ENCODE measurements at regions not wholly inside any gene's neighbourhood (a gene's known extent, or its start where the extent isn't known, plus 50 kb on each side); places are given as distances from the start of the nearest gene placed in this dataset.
"Not testable (repeated sequence)": the region's sequence is repeated elsewhere in the genome, so short reads cannot be mapped to it uniquely, and the experiment has no call there.

DNA sequence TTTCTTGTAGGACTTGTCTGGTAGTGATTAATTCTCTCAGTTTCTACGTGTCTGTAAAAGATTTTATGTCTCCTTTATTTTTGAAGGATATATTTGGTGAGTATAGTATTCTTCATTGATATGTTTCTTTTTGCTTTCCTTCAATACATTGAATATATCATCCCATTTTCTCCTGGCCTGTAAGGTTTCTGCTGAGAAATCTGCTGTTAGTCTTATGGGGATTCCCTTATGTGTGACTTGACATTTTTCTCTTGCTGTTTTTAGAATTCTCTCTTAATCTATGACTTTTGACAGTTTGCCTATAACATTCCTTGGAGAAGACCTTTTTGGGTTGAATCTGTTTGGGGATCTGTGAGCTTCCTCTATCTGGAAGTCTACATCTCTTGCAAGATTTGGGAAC is 281.0 kb upstream of the MEIS1 start:
- no peak for DNase-seq (ENCODE audit: low read depth in 1 of 2, low spot score in 1 of 2)
- Histone ChIP-seq H3K4me3 (replicated peaks; ENCODE audit: insufficient read depth, low read length) (no peak overlapping the region), H3K27ac (replicated peaks) (no peak overlapping the region), H3K27me3 (ENCODE audit: insufficient read depth, poor library complexity, severe bottlenecking) (no peaks in the 10 kb centered on the region)
- no peak for TF ChIP-seq GABPA (IDR thresholded peaks at IDR 0.05; ENCODE audit: low read depth)
- TF ChIP-seq, protein P1, sequence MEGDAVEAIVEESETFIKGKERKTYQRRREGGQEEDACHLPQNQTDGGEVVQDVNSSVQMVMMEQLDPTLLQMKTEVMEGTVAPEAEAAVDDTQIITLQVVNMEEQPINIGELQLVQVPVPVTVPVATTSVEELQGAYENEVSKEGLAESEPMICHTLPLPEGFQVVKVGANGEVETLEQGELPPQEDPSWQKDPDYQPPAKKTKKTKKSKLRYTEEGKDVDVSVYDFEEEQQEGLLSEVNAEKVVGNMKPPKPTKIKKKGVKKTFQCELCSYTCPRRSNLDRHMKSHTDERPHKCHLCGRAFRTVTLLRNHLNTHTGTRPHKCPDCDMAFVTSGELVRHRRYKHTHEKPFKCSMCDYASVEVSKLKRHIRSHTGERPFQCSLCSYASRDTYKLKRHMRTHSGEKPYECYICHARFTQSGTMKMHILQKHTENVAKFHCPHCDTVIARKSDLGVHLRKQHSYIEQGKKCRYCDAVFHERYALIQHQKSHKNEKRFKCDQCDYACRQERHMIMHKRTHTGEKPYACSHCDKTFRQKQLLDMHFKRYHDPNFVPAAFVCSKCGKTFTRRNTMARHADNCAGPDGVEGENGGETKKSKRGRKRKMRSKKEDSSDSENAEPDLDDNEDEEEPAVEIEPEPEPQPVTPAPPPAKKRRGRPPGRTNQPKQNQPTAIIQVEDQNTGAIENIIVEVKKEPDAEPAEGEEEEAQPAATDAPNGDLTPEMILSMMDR (IDR thresholded peaks at IDR 0.05; ENCODE audit: insufficient read depth, low read length): no peak
- TF ChIP-seq SPI1 (IDR thresholded peaks at IDR 0.05; ENCODE audit: borderline replicate concordance, low read depth): no peak
- no peak for TF ChIP-seq POLR2AphosphoS5 (IDR thresholded peaks at IDR 0.05; ENCODE audit: low read depth)
- TF ChIP-seq, protein P2, sequence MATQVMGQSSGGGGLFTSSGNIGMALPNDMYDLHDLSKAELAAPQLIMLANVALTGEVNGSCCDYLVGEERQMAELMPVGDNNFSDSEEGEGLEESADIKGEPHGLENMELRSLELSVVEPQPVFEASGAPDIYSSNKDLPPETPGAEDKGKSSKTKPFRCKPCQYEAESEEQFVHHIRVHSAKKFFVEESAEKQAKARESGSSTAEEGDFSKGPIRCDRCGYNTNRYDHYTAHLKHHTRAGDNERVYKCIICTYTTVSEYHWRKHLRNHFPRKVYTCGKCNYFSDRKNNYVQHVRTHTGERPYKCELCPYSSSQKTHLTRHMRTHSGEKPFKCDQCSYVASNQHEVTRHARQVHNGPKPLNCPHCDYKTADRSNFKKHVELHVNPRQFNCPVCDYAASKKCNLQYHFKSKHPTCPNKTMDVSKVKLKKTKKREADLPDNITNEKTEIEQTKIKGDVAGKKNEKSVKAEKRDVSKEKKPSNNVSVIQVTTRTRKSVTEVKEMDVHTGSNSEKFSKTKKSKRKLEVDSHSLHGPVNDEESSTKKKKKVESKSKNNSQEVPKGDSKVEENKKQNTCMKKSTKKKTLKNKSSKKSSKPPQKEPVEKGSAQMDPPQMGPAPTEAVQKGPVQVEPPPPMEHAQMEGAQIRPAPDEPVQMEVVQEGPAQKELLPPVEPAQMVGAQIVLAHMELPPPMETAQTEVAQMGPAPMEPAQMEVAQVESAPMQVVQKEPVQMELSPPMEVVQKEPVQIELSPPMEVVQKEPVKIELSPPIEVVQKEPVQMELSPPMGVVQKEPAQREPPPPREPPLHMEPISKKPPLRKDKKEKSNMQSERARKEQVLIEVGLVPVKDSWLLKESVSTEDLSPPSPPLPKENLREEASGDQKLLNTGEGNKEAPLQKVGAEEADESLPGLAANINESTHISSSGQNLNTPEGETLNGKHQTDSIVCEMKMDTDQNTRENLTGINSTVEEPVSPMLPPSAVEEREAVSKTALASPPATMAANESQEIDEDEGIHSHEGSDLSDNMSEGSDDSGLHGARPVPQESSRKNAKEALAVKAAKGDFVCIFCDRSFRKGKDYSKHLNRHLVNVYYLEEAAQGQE (IDR thresholded peaks at IDR 0.05; ENCODE audit: insufficient replicate concordance, low read depth): no peak

DNA sequence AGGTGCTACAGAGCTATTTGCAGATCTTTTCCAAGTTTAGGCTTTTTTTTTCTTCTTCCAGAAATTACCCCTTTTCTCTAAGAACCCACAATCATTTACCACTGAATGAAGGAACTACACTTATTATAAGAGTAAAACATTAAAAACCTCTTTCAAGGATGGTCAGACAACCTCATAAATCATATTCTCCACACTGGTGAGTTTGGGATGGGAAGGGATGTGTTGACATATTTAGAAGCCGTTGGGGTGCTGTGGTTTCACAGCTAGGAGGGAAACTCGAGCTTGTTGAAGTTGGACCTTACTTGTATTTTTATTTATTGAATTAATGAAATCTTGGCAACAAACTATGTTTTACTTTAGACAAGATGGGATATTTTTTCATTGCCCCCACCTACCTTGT is 289.4 kb upstream of the MEIS1 start:
- Histone ChIP-seq H3K27ac (replicated peaks) (no peak overlapping the region), H3K27me3 (ENCODE audit: insufficient read depth, poor library complexity, severe bottlenecking) (no peaks in the 10 kb centered on the region), H3K4me3 (replicated peaks; ENCODE audit: insufficient read depth, low read length) (no peak overlapping the region)
- no peak for DNase-seq (ENCODE audit: low read depth in 1 of 2, low spot score in 1 of 2)
- no peak for TF ChIP-seq SPI1 (IDR thresholded peaks at IDR 0.05; ENCODE audit: borderline replicate concordance, low read depth)
- TF ChIP-seq, protein P2 (IDR thresholded peaks at IDR 0.05; ENCODE audit: insufficient replicate concordance, low read depth): no peak
- TF ChIP-seq, protein P1 (IDR thresholded peaks at IDR 0.05; ENCODE audit: insufficient read depth, low read length): no peak
- TF ChIP-seq POLR2AphosphoS5 (IDR thresholded peaks at IDR 0.05; ENCODE audit: low read depth): no peak
- no peak for TF ChIP-seq GABPA (IDR thresholded peaks at IDR 0.05; ENCODE audit: low read depth)

DNA sequence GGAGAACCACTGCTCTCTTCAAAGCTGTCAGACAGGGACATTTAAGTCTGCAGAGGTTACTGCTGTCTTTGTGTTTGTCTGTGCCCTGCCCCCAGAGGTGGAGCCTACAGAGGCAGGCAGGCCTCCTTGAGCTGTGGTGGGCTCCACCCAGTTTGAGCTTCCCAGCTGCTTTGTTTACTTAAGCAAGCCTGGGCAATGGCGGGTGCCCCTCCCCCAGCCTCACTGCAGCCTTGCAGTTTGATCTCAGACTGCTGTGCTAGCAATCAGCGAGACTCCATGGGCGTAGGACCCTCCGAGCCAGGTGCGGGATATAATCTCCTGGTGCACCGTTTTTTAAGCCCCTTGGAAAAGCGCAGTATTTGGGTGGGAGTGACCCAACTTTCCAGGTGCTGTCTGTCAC is 290.6 kb upstream of the MEIS1 start:
- not testable (repeated sequence) for H3K4me3 ChIP-seq (replicated peaks; ENCODE audit: insufficient read depth, low read length); H3K27me3 ChIP-seq (ENCODE audit: insufficient read depth, poor library complexity, severe bottlenecking); DNase-seq (ENCODE audit: low read depth in 1 of 2, low spot score in 1 of 2); H3K27ac ChIP-seq (replicated peaks)

DNA sequence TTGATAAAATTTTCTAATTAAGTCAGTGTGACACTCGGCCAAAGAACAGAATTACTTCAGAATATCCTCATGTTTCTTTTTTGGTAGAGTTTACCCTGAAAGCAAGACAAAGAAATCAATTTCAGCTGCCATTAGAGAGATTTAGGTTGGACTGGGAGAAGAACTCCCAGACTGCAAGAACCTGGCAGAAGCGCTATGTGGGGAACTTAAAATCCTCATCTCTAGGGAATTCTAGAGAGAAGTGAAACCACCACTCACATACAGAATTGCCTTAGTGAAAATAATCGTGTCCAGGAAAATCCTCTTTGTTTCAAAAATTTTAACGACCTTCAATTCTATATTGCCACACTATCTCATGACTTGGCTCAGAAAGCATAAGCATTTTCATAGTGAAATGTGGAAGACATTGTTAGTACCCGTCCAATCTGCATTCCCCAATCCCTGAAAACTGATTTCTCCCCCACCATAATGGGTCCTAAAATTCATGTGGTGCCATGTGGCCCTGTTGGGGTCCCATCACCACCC is 297.3 kb upstream of the MEIS1 start:
- no peak for TF ChIP-seq GABPA (IDR thresholded peaks at IDR 0.05; ENCODE audit: low read depth)
- TF ChIP-seq, protein P2 (IDR thresholded peaks at IDR 0.05; ENCODE audit: insufficient replicate concordance, low read depth): no peak
- no peak for TF ChIP-seq SPI1 (IDR thresholded peaks at IDR 0.05; ENCODE audit: borderline replicate concordance, low read depth)
- TF ChIP-seq, protein P1 (IDR thresholded peaks at IDR 0.05; ENCODE audit: insufficient read depth, low read length): no peak
- no peak for TF ChIP-seq POLR2AphosphoS5 (IDR thresholded peaks at IDR 0.05; ENCODE audit: low read depth)
- H3K27ac ChIP-seq (replicated peaks): no peak overlapping the region
- no peaks in the 10 kb centered on the region for H3K27me3 ChIP-seq (ENCODE audit: insufficient read depth, poor library complexity, severe bottlenecking)
- H3K4me3 ChIP-seq (replicated peaks; ENCODE audit: insufficient read depth, low read length): no peak overlapping the region
- DNase-seq (ENCODE audit: low read depth in 1 of 2, low spot score in 1 of 2): no peak

All from HL-60 (cell line).